HEK293T (cell line): ENCODE measurements at regions not wholly inside any gene's neighbourhood (a gene's known extent, or its start where the extent isn't known, plus 50 kb on each side); places are given as distances from the start of the nearest gene placed in this dataset.

Experiments used
- CTCF ChIA-PET: fragments of 350-600 bp; formaldehyde crosslinking; extraction: SDS; loops from one replicate; lab custom pipeline; 2021; ENCODE audit warnings: antibody characterized with exemption, inconsistent platforms; lab: Yijun Ruan, JAX
- POLR2A ChIA-PET: fragments of 350-600 bp; formaldehyde crosslinking; extraction: SDS; loops from one replicate; lab custom pipeline; 2020; ENCODE audit warnings: antibody characterized with exemption, inconsistent platforms; lab: Yijun Ruan, JAX
- DNase-seq: peaks from one replicate; pipeline ENCODE4 v3.0.0; 2012; ENCODE audit warnings: mixed read lengths; ENCODE audit errors: extremely low spot score
- ARNT ChIP-seq: fragments of 450-650 bp; IDR thresholded peaks from 2 replicates; pipeline ENCODE4 v1.6.1; 2017; ENCODE audit warnings: mild to moderate bottlenecking
- BHLHE40 ChIP-seq: fragments of 450-650 bp; IDR thresholded peaks from 2 replicates; pipeline ENCODE4 v1.6.1; 2016; ENCODE audit warnings: mild to moderate bottlenecking, moderate library complexity, borderline replicate concordance
- CTBP1 ChIP-seq: fragments of 450-650 bp; IDR thresholded peaks from 2 replicates; pipeline ENCODE4 v1.6.1; 2016; ENCODE audit warnings: borderline replicate concordance
- ELF4 ChIP-seq: fragments of 450-650 bp; IDR thresholded peaks from 2 replicates; pipeline ENCODE4 v1.6.1; 2017; ENCODE audit warnings: antibody characterized with exemption
- FOXA1 ChIP-seq: fragments of 450-650 bp; IDR thresholded peaks from 2 replicates; pipeline ENCODE4 v1.6.1; 2016; ENCODE audit warnings: mild to moderate bottlenecking
- FOXK2 ChIP-seq: fragments of 450-650 bp; IDR thresholded peaks from 2 replicates; pipeline ENCODE4 v1.6.1; 2016; ENCODE audit warnings: mild to moderate bottlenecking
- FOXM1 ChIP-seq: fragments of 450-650 bp; IDR thresholded peaks from 2 replicates; pipeline ENCODE4 v1.6.1; 2017; ENCODE audit warnings: mild to moderate bottlenecking, borderline replicate concordance
- HDGF ChIP-seq: fragments of 450-650 bp; IDR thresholded peaks from 2 replicates; pipeline ENCODE4 v1.6.1; 2017; ENCODE audit warnings: antibody characterized with exemption, borderline replicate concordance
- L3MBTL2 ChIP-seq: fragments of 450-650 bp; conservative IDR thresholded peaks from 2 replicates; pipeline ENCODE4 v1.6.1; 2016; ENCODE audit warnings: mild to moderate bottlenecking
- LEF1 ChIP-seq: fragments of 450-650 bp; IDR thresholded peaks from 2 replicates; pipeline ENCODE4 v1.6.1; 2017; ENCODE audit warnings: mild to moderate bottlenecking, borderline replicate concordance
- NFRKB ChIP-seq: fragments of 450-650 bp; IDR thresholded peaks from 2 replicates; pipeline ENCODE4 v1.6.1; 2016; ENCODE audit warnings: mild to moderate bottlenecking, moderate library complexity
- SP1 ChIP-seq: fragments of 450-650 bp; IDR thresholded peaks from 2 replicates; pipeline ENCODE4 v1.6.1; 2017
- SUZ12 ChIP-seq: fragments of 450-650 bp; IDR thresholded peaks from 2 replicates; pipeline ENCODE4 v1.6.1; 2016; ENCODE audit warnings: mild to moderate bottlenecking
- TARDBP ChIP-seq: fragments of 450-650 bp; IDR thresholded peaks from 2 replicates; pipeline ENCODE4 v1.6.1; 2016
- ZNF384 ChIP-seq: fragments of 450-650 bp; IDR thresholded peaks from 2 replicates; pipeline ENCODE4 v1.6.1; 2016
- TF ChIP-seq, protein P1 (sequence below): fragments of 450-650 bp; IDR thresholded peaks from 2 replicates; pipeline ENCODE4 v1.6.1; 2016

DNA sequence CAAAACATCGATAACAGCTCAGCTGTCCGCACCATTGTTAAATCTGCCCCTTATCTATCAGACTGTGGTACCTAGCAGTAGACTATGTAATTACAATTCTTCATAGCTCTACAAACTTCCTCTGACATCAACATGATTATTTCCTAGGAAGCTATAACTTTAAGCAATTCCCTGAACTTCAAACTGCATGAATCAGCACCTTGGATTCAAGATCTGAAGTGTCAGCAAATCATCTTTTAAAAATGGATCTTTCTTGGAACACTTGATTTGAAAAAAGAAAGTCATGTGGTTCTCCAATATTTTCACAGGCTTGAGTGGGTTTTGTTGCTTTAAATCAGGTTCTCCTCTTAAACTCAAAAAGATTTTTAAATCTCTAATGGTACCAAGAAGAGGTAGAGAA, 680.7 kb upstream of the LMCD1 start:
- CTCF ChIA-PET, result no interaction called here
- POLR2A ChIA-PET, result no interaction called here
- TF ChIP-seq FOXM1 (no peak), ARNT (no peak), HDGF (no peak), L3MBTL2 (no peak), ELF4 (no peak), LEF1 (no peak), CTBP1 (no peak), SP1 (no peak), FOXA1 (no peak)
- TF ChIP-seq, protein P1, sequence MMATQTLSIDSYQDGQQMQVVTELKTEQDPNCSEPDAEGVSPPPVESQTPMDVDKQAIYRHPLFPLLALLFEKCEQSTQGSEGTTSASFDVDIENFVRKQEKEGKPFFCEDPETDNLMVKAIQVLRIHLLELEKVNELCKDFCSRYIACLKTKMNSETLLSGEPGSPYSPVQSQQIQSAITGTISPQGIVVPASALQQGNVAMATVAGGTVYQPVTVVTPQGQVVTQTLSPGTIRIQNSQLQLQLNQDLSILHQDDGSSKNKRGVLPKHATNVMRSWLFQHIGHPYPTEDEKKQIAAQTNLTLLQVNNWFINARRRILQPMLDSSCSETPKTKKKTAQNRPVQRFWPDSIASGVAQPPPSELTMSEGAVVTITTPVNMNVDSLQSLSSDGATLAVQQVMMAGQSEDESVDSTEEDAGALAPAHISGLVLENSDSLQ, result no peak
- DNase-seq, result no peak

DNA sequence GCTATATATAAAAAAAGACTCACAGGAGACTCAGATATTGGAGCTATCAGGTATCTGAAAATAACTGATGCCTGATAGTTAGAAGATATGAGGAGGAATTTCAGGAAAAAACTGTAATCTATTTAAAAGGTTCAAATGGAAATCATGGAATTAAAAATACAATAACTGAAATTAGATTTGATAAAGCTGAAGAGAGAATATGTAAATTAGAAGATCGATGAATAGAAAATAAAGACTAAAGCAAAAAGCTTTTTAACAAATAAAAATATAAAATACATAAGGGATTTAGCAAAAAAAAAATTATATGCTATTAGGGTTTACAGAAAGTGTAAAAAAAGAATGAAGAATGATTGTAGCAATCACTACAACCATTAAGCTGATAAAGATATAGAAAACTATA, 679.8 kb upstream of the LMCD1 start:
- TF ChIP-seq CTBP1 (no peak), HDGF (no peak), TARDBP (no peak), ELF4 (no peak), L3MBTL2 (no peak), NFRKB (no peak), SUZ12 (no peak), FOXK2 (no peak), SP1 (no peak), ZNF384 (no peak), FOXM1 (no peak), BHLHE40 (no peak), ARNT (no peak), LEF1 (no peak), FOXA1 (no peak)
- TF ChIP-seq, protein P1, result no peak
- CTCF ChIA-PET, result no interaction called here
- POLR2A ChIA-PET, result no interaction called here
- DNase-seq, result no peak

DNA sequence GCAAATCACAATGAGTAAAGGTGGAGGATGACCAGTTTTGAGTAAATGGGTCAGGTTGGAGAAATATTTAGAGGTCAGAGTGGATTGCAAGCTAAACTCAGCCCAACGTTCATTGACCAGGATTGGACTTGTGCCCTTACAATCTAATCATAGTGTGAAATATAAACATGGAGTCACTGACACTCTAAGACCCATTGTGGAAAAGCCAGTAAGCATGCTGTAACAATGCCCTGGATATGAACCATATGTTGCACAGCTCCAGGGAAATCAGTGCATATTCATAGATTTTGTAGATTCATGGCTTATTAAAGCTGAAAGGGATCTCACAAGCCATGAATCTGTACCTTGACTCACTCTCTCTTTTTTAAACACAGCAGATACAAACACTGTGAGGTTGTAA, 660.2 kb upstream of the LMCD1 start:
- ChIA-PET CTCF (no interaction called here), POLR2A (no interaction called here)
- TF ChIP-seq HDGF, result no peak
- DNase-seq, result no peak

DNA sequence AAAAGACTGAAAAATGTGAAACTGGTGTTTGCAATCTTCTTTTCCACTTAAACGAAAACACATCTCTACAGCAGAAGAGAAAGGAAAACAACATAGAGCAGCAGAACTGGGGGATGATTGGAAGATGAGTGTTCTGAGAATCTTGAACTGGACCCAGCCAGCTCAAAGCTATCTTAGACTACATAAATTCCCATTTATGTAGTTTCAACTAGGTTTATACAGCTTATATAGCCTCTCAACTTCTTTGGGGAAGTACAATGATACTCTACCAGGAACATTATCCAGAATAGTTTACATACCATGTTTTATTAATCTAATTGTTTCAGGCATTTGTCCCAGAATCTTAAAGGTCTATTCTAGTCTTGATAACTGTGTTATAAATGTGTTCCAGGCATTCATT, 658.2 kb upstream of the LMCD1 start:
- ChIA-PET CTCF (no interaction called here), POLR2A (no interaction called here)
- DNase-seq, result no peak
- TF ChIP-seq SUZ12 (no peak), FOXM1 (no peak), CTBP1 (no peak), NFRKB (no peak), L3MBTL2 (no peak), HDGF (no peak), FOXA1 (no peak), ELF4 (no peak), BHLHE40 (no peak), SP1 (no peak), ZNF384 (no peak), ARNT (no peak), TARDBP (no peak), FOXK2 (no peak), LEF1 (no peak)
- TF ChIP-seq, protein P1, result no peak

DNA sequence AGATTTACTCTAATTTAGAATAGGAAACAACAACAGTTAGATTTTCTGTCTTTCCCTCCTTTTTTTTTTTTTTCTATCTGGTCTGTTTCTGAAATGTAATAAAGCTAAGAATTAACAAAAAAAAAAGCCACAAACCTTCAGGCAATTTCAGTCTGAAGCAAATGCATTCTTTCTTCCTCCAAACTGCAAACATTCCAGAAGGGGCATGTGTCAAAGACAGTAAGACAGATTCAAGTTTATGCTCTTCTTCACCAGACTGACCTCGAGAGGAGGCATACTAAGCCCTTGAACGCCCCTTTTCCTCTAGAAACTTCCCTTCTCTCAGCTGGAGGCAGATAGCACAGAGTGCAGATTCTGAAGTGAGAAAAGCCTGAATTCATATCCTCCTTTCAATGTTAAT, 654.6 kb upstream of the LMCD1 start:
- POLR2A ChIA-PET, result no interaction called here
- CTCF ChIA-PET, result no interaction called here
- no peak for DNase-seq

DNA sequence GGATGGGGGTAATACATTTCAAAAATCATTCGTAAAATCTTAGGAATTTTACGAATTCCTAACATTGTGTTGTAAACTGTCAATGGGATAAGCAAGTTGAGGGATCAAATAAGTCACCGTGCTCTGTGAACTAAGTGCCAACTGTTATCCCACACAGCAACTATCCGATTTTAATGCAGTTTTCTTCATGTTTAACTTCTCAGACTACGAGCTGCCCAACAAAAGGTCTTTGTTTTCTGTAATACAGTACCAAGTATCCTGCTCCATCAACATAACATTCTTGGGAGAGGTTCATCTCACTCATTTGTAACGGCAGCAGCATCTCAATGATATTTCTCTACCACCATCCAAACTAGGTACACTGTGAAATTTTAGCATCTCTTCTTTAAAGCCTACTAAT, 654.1 kb upstream of the LMCD1 start:
- TF ChIP-seq FOXK2, result no peak
- no peak for TF ChIP-seq ZNF384
- TF ChIP-seq NFRKB, result no peak
- no peak for TF ChIP-seq CTBP1
- no peak for TF ChIP-seq BHLHE40
- CTCF ChIA-PET, result no interaction called here
- POLR2A ChIA-PET, result no interaction called here
- DNase-seq, result no peak

More for the DNA sequence above, 654.6 kb upstream of the LMCD1 start:
- no peak for TF ChIP-seq BHLHE40
- TF ChIP-seq FOXK2, result no peak
- no peak for TF ChIP-seq NFRKB
- TF ChIP-seq TARDBP, result no peak
- TF ChIP-seq HDGF, result no peak
- no peak for TF ChIP-seq L3MBTL2
- no peak for TF ChIP-seq ELF4
- no peak for TF ChIP-seq ARNT
- no peak for TF ChIP-seq FOXA1
- TF ChIP-seq, protein P1, result no peak
- no peak for TF ChIP-seq FOXM1
- no peak for TF ChIP-seq ZNF384

DNA sequence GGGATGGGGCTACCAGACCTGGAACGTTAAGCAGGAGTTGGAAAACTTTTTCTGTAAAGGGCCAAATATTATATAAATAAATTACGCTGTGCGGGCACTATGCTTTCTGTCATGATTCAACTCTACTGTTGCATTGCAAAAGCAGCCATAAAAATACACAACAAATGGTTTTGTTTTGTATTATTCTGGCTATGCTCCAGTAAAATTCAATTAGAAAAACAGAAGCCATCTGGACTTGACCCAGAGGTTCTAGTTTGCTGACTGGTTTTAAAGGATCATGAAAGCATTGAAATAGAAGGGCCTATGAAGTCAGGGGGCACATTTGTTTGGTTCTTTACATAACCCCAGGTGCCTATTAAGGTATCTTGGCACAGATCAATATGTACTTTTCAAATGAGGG, 647.4 kb upstream of the LMCD1 start:
- ChIA-PET CTCF (no interaction called here), POLR2A (no interaction called here)
- no peak for DNase-seq
- TF ChIP-seq, protein P1, result no peak
- TF ChIP-seq ELF4, result no peak
- TF ChIP-seq TARDBP, result no peak
- no peak for TF ChIP-seq NFRKB
- TF ChIP-seq LEF1, result no peak
- TF ChIP-seq CTBP1, result no peak
- no peak for TF ChIP-seq FOXM1
- TF ChIP-seq FOXA1, result no peak
- TF ChIP-seq SP1, result no peak
- TF ChIP-seq ARNT, result no peak
- TF ChIP-seq BHLHE40, result no peak
- TF ChIP-seq ZNF384, result no peak
- TF ChIP-seq FOXK2, result no peak
- no peak for TF ChIP-seq HDGF
- no peak for TF ChIP-seq SUZ12
- no peak for TF ChIP-seq L3MBTL2
